Spleen (tissue), 11 donors: ENCODE measurements at regions not wholly inside any gene's neighbourhood (a gene's known extent, or its start where the extent isn't known, plus 50 kb on each side); places are given as distances from the start of the nearest gene placed in this dataset.
A peak's percentile ranks its signal among the peaks of the same experiment; 100 is the strongest.

Experiments
- DNase-seq: peaks from one replicate; pipeline ENCODE4 v3.0.0-alpha.2; 2020
- H3K27ac ChIP-seq, 8 donors: fragments of 200-600 bp; sonication (generic) in 7 of 8; 1 replicate in 4 of 8; 2 replicates in 4 of 8; pipeline versions ENCODE4 v1.5.0 to v1.8.0; 2016 to 2021; ENCODE audit warnings: inconsistent platforms in 4 of 8, mild to moderate bottlenecking in 4 of 8, moderate library complexity in 1 of 8
- H3K27me3 ChIP-seq, 7 donors: fragments of 200-600 bp; sonication (generic) in 6 of 7; replicated peaks in 1 of 7; 1 replicate in 4 of 7; 2 replicates in 3 of 7; pipeline versions ENCODE4 v1.5.0 to v1.8.0; 2016 to 2021; ENCODE audit warnings: inconsistent platforms in 3 of 7, mild to moderate bottlenecking in 1 of 7
- H3K36me3 ChIP-seq, 6 donors: fragments of 200-600 bp; sonication (generic) in 5 of 6; 1 replicate in 4 of 6; 2 replicates in 2 of 6; pipeline versions ENCODE4 v1.5.0 to v1.8.0; 2016 to 2021; ENCODE audit warnings: inconsistent platforms in 2 of 6
- H3K4me1 ChIP-seq, 6 donors: fragments of 200-600 bp; sonication (generic) in 5 of 6; 1 replicate in 3 of 6; 2 replicates in 3 of 6; pipeline versions ENCODE4 v1.5.0 to v1.8.0; 2016 to 2021; ENCODE audit warnings: inconsistent platforms in 3 of 6
- H3K4me3 ChIP-seq, 8 donors: fragments of 200-600 bp; sonication (generic) in 7 of 8; 1 replicate in 4 of 8; 2 replicates in 4 of 8; pipeline versions ENCODE4 v1.5.0 to v1.8.0; 2016 to 2021; ENCODE audit warnings: inconsistent platforms in 4 of 8, mild to moderate bottlenecking in 4 of 8, moderate library complexity in 2 of 8
- H3K9me3 ChIP-seq, 8 donors: fragments of 200-600 bp; sonication (generic) in 7 of 8; 1 replicate in 4 of 8; 2 replicates in 4 of 8; pipeline versions ENCODE4 v1.5.0 to v1.8.0; 2016 to 2021; ENCODE audit warnings: inconsistent platforms in 4 of 8
- POLR2A ChIP-seq, 3 donors: fragments of 450-650 bp; IDR thresholded peaks; one replicate each; pipeline ENCODE4 v1.5.1; 2017; ENCODE audit warnings: antibody characterized with exemption in 3 of 3, mild to moderate bottlenecking in 1 of 3
- POLR2AphosphoS5 ChIP-seq, 3 donors: sonication (generic); formaldehyde crosslinking; IDR thresholded peaks; one replicate each; pipeline ENCODE4 v1.5.1; 2017; ENCODE audit warnings: antibody characterized with exemption in 3 of 3
- WGBS, 5 donors: extraction: QIAGEN DNeasy Blood & Tissue Kit in 3 of 5; methylation state at CpG; one replicate each; pipeline versions ENCODE4 v1.1.5 to v1.1.7; 2013 to 2018; 5-methylcytosine and 5-hydroxymethylcytosine counted together
- intact Hi-C: fragments of 100-400 bp; cut with DNase I; formaldehyde crosslinking; loops from one replicate; pipeline ENCODE4 v1.15.0; 2023; ENCODE audit warnings: low total_unique reads
- TF ChIP-seq, protein P1 (sequence below), 11 experiments: fragments of 200-600 bp in 7 of 11; fragments of 450-650 bp in 4 of 11; sonication (generic) in 4 of 11; IDR thresholded peaks in 8 of 11; conservative IDR thresholded peaks in 3 of 11; 1 replicate in 7 of 11; 2 replicates in 4 of 11; pipeline versions ENCODE4 v1.4.0 to v1.8.0; 2016 to 2021; ENCODE audit warnings: antibody characterized with exemption in 11 of 11, inconsistent platforms in 4 of 11, mild to moderate bottlenecking in 1 of 11
- donor health status: healthy with polysubstance abuse.
- donor health status: DM: no; HTN: no; CAD: no; lungs with moderate emphysema.
- donor health status: DM: no; HTN: no; CAD: no.
- donor health status: Bipolar disorder and iron deficiency.
- donor health status: healthy.
- donor health status: DM: no; HTN: no; CAD: no.
- donor health status: DM: yes; HTN: yes; CAD: no.

DNA sequence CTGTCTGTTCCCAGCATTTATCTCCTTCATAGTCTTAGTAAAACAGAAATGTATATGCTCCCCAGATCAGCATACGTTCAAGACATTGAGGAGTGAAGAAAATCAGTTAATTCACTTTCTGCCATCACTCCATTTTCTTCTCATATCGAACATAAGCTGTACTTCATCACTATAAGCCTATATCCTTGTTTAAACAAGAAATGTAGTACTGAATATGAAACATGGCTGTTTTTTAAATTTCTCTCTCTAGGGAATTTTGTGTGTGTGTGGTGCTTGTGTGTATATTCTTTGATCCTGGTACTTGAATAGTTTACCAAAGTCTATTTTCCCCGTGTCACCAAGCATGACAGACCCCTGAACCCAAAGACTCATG lies 107.1 kb downstream of the HFE start:
- intact Hi-C loops = no loop called here
- Histone ChIP-seq H3K36me3 (peaks cover 0 to 8% (median 0%) of the 10 kb centered on the region in 6 donors), H3K4me1 (peaks cover 5 to 57% (median 24%) of the 10 kb centered on the region in 6 donors), H3K4me3 (peak overlapping the region in 2 of 8 donors; percentile 56 to 82), H3K27me3 (no peaks in the 10 kb centered on the region), H3K27ac (peak overlapping the region; percentile 86 to 100 (median 98)), H3K9me3 (no peaks in the 10 kb centered on the region)
- no peak for DNase-seq
- 67 to 76% (median 74%) methylated on average over 3 of the region's 3 CpGs for WGBS, 5 donors
- no peak for TF ChIP-seq POLR2A (IDR thresholded peaks at IDR 0.05)
- TF ChIP-seq POLR2AphosphoS5 (IDR thresholded peaks at IDR 0.05) = no peak
- TF ChIP-seq, protein P1, sequence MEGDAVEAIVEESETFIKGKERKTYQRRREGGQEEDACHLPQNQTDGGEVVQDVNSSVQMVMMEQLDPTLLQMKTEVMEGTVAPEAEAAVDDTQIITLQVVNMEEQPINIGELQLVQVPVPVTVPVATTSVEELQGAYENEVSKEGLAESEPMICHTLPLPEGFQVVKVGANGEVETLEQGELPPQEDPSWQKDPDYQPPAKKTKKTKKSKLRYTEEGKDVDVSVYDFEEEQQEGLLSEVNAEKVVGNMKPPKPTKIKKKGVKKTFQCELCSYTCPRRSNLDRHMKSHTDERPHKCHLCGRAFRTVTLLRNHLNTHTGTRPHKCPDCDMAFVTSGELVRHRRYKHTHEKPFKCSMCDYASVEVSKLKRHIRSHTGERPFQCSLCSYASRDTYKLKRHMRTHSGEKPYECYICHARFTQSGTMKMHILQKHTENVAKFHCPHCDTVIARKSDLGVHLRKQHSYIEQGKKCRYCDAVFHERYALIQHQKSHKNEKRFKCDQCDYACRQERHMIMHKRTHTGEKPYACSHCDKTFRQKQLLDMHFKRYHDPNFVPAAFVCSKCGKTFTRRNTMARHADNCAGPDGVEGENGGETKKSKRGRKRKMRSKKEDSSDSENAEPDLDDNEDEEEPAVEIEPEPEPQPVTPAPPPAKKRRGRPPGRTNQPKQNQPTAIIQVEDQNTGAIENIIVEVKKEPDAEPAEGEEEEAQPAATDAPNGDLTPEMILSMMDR (IDR thresholded peaks at IDR 0.05 in 8 of 11, conservative IDR thresholded peaks at IDR 0.05 in 3 of 11) = no peak

DNA sequence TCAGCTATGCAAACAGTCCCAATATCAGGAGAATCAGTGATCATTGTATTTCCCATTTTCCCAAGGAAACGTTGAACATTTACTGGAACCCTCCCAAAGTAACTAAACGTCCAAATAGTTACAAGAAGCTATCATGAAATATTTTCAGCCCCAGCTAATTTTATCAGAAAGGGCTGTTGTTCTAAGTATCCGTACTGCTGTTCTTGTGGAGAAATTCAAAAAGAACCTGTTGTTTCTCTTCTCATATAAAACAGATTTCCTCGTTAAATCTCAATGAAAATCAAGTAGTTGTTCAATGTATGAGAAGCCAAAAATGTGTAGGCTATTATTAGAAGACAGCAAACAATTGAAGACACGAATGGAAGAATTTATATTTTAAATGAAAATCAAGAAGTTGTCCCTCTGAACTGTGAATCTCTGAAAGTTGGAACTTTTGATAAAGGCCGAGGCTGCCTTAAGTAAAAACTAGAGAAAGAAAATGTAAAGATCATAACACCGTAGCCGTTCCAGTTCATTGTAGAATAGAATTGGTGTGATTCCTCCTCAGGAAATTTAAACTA lies 107.7 kb downstream of the HFE start:
- Histone ChIP-seq H3K27ac (peak overlapping the region; percentile 86 to 100 (median 98)), H3K4me1 (peaks cover 3 to 53% (median 20%) of the 10 kb centered on the region in 6 donors), H3K36me3 (peaks cover 0 to 8% (median 0%) of the 10 kb centered on the region in 6 donors), H3K27me3 (no peaks in the 10 kb centered on the region), H3K9me3 (no peaks in the 10 kb centered on the region), H3K4me3 (peak overlapping the region in 6 of 8 donors; percentile 35 to 82 (median 55))
- WGBS, 5 donors = 9 to 24% (median 15%) methylated on average over 8 of the region's 8 CpGs
- intact Hi-C loops = loop anchor here (5.0 kb wide), 1 partner anchor 38 kb away; a partner anchor contains a TSS
- TF ChIP-seq POLR2AphosphoS5 (IDR thresholded peaks at IDR 0.05) (no peak), POLR2A (IDR thresholded peaks at IDR 0.05) (peak in 1 of 3 donors; percentile 37)
- TF ChIP-seq, protein P1 (IDR thresholded peaks at IDR 0.05 in 8 of 11, conservative IDR thresholded peaks at IDR 0.05 in 3 of 11) = no peak
- no peak for DNase-seq

DNA sequence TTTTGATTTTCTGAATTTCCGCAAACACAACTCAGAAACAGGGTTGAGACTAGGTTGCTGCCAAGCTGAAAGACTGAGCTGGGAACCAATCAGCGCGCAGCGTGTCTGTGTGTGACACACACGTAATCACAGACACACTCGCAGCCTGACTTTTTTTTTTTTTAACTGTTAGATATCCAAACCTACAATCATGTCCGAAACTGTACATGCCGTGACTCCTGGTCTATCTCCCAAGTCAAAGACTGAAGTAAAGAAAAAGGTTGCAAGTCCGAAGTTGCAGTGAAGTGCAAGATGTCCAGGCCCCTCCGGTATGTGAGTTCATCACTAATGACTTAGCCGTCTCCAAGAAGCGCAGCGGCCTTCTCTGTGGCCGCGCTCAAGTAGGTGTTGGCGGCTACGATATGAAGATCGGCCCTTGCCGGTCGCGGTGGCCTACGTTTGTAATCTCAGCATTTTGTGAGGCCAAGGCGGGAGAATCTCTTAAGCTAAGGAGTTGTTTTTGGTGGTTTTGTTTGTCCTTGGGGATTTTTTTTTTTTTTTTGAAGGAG lies 108.2 kb downstream of the HFE start:
- Histone ChIP-seq H3K4me3 (peak overlapping the region; percentile 31 to 82 (median 55)), H3K4me1 (peaks cover 3 to 53% (median 23%) of the 10 kb centered on the region in 6 donors), H3K36me3 (peaks cover 0 to 8% (median 0%) of the 10 kb centered on the region in 6 donors), H3K27ac (peak overlapping the region; percentile 86 to 100 (median 98)), H3K9me3 (no peaks in the 10 kb centered on the region), H3K27me3 (no peaks in the 10 kb centered on the region)
- TF ChIP-seq, protein P1 (IDR thresholded peaks at IDR 0.05 in 8 of 11, conservative IDR thresholded peaks at IDR 0.05 in 3 of 11) = no peak
- peak; percentile 45 to 92 (median 81) for TF ChIP-seq POLR2AphosphoS5 (IDR thresholded peaks at IDR 0.05)
- peak in 1 of 3 donors; percentile 74 for TF ChIP-seq POLR2A (IDR thresholded peaks at IDR 0.05)
- DNase-seq = peak; percentile 99
- 2 to 16% (median 4%) methylated on average over 23 of the region's 23 CpGs for WGBS, 5 donors
- intact Hi-C loops = loop anchor here (5.0 kb wide), 1 partner anchor 38 kb away; a partner anchor contains a TSS
